Parathyroid adenoma (tissue), 2 donors: ENCODE measurements at regions not wholly inside any gene's neighbourhood (a gene's known extent, or its start where the extent isn't known, plus 50 kb on each side); places are given as distances from the start of the nearest gene placed in this dataset.

Experiments
- H2AFZ ChIP-seq: fragments of 300-600 bp; sonication (generic); one replicate; pipeline ENCODE4 v1.7.0; 2017; ENCODE audit warnings: antibody characterized with exemption, mild to moderate bottlenecking
- H3K27ac ChIP-seq: fragments of 300-600 bp; sonication (generic); one replicate; pipeline ENCODE4 v1.7.0; 2017
- H3K27me3 ChIP-seq: fragments of 300-600 bp; sonication (generic); one replicate; pipeline ENCODE4 v1.7.0; 2017; ENCODE audit warnings: low read length; ENCODE audit not compliant: control insufficient read depth, insufficient read depth
- H3K36me3 ChIP-seq: fragments of 300-600 bp; sonication (generic); one replicate; pipeline ENCODE4 v1.7.0; 2017; ENCODE audit warnings: low read length; ENCODE audit not compliant: control insufficient read depth, insufficient read depth
- H3K4me1 ChIP-seq: fragments of 300-600 bp; sonication (generic); one replicate; pipeline ENCODE4 v1.7.0; 2017; ENCODE audit warnings: control low read depth
- H3K4me2 ChIP-seq: fragments of 300-600 bp; sonication (generic); one replicate; pipeline ENCODE4 v1.7.0; 2017; ENCODE audit warnings: low read length
- H3K4me3 ChIP-seq: fragments of 300-600 bp; sonication (generic); one replicate; pipeline ENCODE4 v1.7.0; 2017; ENCODE audit warnings: low read depth, low read length
- H3K79me2 ChIP-seq: fragments of 300-600 bp; sonication (generic); one replicate; pipeline ENCODE4 v1.7.0; 2017; ENCODE audit warnings: control low read depth
- H3K9ac ChIP-seq: fragments of 300-600 bp; sonication (generic); one replicate; pipeline ENCODE4 v1.7.0; 2017; ENCODE audit warnings: mild to moderate bottlenecking
- H3K9me3 ChIP-seq: fragments of 300-600 bp; sonication (generic); one replicate; pipeline ENCODE4 v1.7.0; 2017; ENCODE audit warnings: low read length; ENCODE audit not compliant: control insufficient read depth
- TF ChIP-seq, protein P1 (sequence below): fragments of 300-600 bp; sonication (generic); IDR thresholded peaks from one replicate; pipeline ENCODE4 v1.7.0; 2017; ENCODE audit warnings: antibody characterized with exemption, mild to moderate bottlenecking
- donor health status: primary hyperparathyroidism.

DNA sequence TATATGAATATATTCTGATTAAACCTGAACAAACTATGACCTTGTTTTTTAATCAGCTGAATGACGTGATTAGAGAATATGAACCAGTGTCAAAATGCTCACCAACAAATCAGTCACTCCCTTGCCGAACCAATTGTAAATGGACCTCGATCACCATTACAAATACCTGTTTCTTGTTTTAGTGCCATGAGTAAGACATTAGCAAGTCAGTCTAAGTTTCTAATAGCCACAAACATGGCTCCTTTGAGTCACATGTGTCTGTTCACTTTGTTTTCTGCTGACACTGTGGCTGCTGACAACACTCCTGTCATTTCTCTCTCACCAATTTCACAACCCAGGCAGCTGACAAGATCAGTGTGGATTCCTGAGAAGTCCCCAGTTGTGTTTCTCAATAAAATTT lies 286.2 kb upstream of the MDGA2 start:
- Histone ChIP-seq H3K79me2 (no peaks in the 10 kb centered on the region), H3K27me3 (no peaks in the 10 kb centered on the region), H2AFZ (no peak overlapping the region), H3K9ac (no peak overlapping the region), H3K27ac (no peak overlapping the region), H3K36me3 (no peaks in the 10 kb centered on the region), H3K4me1 (no peaks in the 10 kb centered on the region), H3K9me3 (no peaks in the 10 kb centered on the region), H3K4me2 (no peak overlapping the region), H3K4me3 (no peak overlapping the region)
- TF ChIP-seq, protein P1, sequence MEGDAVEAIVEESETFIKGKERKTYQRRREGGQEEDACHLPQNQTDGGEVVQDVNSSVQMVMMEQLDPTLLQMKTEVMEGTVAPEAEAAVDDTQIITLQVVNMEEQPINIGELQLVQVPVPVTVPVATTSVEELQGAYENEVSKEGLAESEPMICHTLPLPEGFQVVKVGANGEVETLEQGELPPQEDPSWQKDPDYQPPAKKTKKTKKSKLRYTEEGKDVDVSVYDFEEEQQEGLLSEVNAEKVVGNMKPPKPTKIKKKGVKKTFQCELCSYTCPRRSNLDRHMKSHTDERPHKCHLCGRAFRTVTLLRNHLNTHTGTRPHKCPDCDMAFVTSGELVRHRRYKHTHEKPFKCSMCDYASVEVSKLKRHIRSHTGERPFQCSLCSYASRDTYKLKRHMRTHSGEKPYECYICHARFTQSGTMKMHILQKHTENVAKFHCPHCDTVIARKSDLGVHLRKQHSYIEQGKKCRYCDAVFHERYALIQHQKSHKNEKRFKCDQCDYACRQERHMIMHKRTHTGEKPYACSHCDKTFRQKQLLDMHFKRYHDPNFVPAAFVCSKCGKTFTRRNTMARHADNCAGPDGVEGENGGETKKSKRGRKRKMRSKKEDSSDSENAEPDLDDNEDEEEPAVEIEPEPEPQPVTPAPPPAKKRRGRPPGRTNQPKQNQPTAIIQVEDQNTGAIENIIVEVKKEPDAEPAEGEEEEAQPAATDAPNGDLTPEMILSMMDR = no peak

DNA sequence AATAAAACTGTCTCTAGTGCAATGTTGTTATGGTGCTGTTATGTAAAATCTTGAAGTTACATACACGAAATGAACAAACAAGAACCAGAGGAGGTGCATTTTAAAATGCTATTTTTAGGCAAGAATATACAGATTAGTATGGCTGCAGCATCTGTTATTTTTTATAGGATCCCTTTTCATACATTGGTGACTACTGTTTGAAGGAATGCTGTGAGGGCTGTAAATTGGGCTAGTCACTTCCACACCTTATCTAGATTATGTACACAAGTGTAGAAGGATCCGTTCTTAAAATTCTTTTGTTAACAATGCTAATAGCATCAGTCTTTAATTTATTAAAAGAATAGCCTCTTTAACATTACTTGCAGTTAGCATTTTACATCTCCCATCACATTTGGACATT lies 284.3 kb upstream of the MDGA2 start:
- no peaks in the 10 kb centered on the region for H3K79me2 ChIP-seq
- no peak overlapping the region for H3K27ac ChIP-seq
- no peaks in the 10 kb centered on the region for H3K27me3 ChIP-seq
- H3K4me1 ChIP-seq = no peaks in the 10 kb centered on the region
- H3K9ac ChIP-seq = no peak overlapping the region
- TF ChIP-seq, protein P1 = no peak
- no peak overlapping the region for H3K4me2 ChIP-seq
- no peaks in the 10 kb centered on the region for H3K36me3 ChIP-seq
- no peak overlapping the region for H2AFZ ChIP-seq
- H3K9me3 ChIP-seq = no peaks in the 10 kb centered on the region
- H3K4me3 ChIP-seq = no peak overlapping the region

DNA sequence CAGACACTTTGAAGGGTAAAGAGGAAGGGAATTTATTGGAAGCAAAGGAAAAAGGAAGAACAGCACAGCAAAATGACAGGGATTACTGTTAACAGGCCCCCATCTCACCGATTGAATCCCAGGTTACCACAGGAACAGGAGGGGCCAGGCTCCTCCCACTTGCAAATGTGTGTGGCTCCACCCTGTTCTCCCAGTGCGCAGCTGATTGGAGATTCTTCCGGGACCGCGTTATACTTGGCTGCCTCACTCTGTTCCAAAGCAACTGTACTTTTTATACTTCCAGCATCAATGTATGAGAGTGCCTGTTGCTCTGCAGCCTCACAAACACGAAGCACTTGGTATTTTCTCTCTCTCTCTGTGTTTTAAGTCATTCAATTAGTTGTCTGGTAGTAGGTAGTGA lies 273.6 kb upstream of the MDGA2 start:
- Histone ChIP-seq H2AFZ (no peak overlapping the region), H3K4me1 (no peaks in the 10 kb centered on the region), H3K9me3 (no peaks in the 10 kb centered on the region), H3K4me2 (no peak overlapping the region), H3K27me3 (no peaks in the 10 kb centered on the region), H3K4me3 (no peak overlapping the region), H3K9ac (no peak overlapping the region), H3K36me3 (no peaks in the 10 kb centered on the region), H3K79me2 (no peaks in the 10 kb centered on the region), H3K27ac (no peak overlapping the region)
- TF ChIP-seq, protein P1 = no peak

DNA sequence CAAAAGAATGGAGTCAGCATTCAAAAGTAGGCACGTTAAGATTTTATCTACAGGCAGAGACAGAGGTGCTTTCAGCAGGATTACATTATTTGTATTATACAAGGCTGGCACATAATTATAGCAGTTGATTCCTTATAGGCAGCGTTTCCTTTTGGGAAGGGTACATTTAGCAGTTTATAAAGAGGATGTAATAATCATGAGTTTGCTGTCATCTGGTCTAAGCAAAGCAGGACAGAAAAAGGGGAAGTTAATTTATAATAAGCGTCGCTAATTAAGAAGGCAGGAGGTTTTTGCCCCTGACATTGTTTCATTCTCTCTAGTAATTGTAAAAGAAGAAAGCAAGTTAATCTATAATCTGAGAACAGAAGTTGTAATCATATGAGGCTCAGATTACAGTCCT lies 259.9 kb upstream of the MDGA2 start:
- H3K27ac ChIP-seq = no peak overlapping the region
- no peak overlapping the region for H3K4me3 ChIP-seq
- TF ChIP-seq, protein P1 = no peak
- H3K4me2 ChIP-seq = no peak overlapping the region
- H3K4me1 ChIP-seq = no peaks in the 10 kb centered on the region
- H3K27me3 ChIP-seq = no peaks in the 10 kb centered on the region
- no peak overlapping the region for H3K9ac ChIP-seq
- H3K79me2 ChIP-seq = no peaks in the 10 kb centered on the region
- no peak overlapping the region for H2AFZ ChIP-seq
- H3K9me3 ChIP-seq = no peaks in the 10 kb centered on the region
- H3K36me3 ChIP-seq = no peaks in the 10 kb centered on the region

DNA sequence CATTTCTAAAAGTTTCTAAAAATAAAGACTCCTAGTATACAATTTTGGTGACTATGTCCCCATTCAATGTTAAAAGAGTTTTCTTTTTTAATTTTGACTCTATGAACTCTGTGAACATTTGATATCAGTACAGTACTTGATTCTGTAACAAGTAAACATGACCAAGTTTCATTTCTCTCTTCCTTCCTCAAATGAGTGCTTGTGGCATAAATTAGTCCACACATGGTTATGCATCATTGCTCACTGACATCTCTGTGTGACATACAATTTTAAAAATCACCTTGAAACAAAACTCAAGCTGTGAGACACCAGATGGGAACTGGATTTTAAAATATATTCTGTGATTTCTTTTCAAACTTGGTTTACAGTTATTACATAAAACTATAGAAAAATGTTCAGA lies 253.9 kb upstream of the MDGA2 start:
- Histone ChIP-seq H3K27ac (no peak overlapping the region), H3K79me2 (no peaks in the 10 kb centered on the region), H3K9me3 (no peaks in the 10 kb centered on the region), H3K36me3 (no peaks in the 10 kb centered on the region), H3K4me1 (no peaks in the 10 kb centered on the region), H3K4me2 (no peak overlapping the region), H3K27me3 (no peaks in the 10 kb centered on the region), H2AFZ (no peak overlapping the region), H3K9ac (no peak overlapping the region), H3K4me3 (no peak overlapping the region)
- TF ChIP-seq, protein P1 = no peak
